Loucy (cell line): ENCODE measurements at regions not wholly inside any gene's neighbourhood (a gene's known extent, or its start where the extent isn't known, plus 50 kb on each side); places are given as distances from the start of the nearest gene placed in this dataset.

Source experiments
- CTCF ChIP-seq: fragments of 200-600 bp; sonication (generic); conservative IDR thresholded peaks from 2 replicates; pipeline ENCODE4 v1.5.1; 2014; ENCODE audit warnings: mild to moderate bottlenecking, antibody characterized with exemption, low read length
- EZH2phosphoT487 ChIP-seq: fragments of 200-600 bp; IDR thresholded peaks from 2 replicates; pipeline ENCODE4 v1.6.1; 2018; ENCODE audit warnings: antibody characterized with exemption, mild to moderate bottlenecking, moderate library complexity, borderline replicate concordance

GRCh38 chr13:39931505-39931904 lies 276.0 kb downstream of the COG6 start:
- TF ChIP-seq CTCF (no peak), EZH2phosphoT487 (no peak)
